ENCODE measurements at regions not wholly inside any gene's neighbourhood (a gene's known extent, or its start where the extent isn't known, plus 50 kb on each side); places are given as distances from the start of the nearest gene placed in this dataset.

- no peak for DNase-seq
Measured at GRCh38 chr1:55369474-55369873, 154.3 kb upstream of the USP24 start.

GRCh38 chr1:55368698-55369097 is 153.5 kb upstream of the USP24 start:
- DNase-seq = no peak

GRCh38 chr1:55367273-55367672 is 152.1 kb upstream of the USP24 start:
- DNase-seq = no peak

GRCh38 chr1:55364216-55364615 is 149.1 kb upstream of the USP24 start:
- no peak for DNase-seq

GRCh38 chr1:55363268-55363667 is 148.1 kb upstream of the USP24 start:
- no peak for DNase-seq

GRCh38 chr1:55362558-55362957 is 147.4 kb upstream of the USP24 start:
- DNase-seq = no peak

GRCh38 chr1:55359611-55360010 is 144.4 kb upstream of the USP24 start:
- DNase-seq = no peak

- no peak for DNase-seq
Measured at GRCh38 chr1:55358581-55358980, 143.4 kb upstream of the USP24 start.

- DNase-seq = no peak
Measured at GRCh38 chr1:55355549-55355948, 140.4 kb upstream of the USP24 start.

- no peak for DNase-seq
Measured at GRCh38 chr1:55353707-55354620, 138.8 kb upstream of the USP24 start.

- DNase-seq = no peak
Measured at GRCh38 chr1:55352811-55353180, 137.6 kb upstream of the USP24 start.

GRCh38 chr1:55352080-55352810 is 137.1 kb upstream of the USP24 start:
- no peak for DNase-seq

- DNase-seq = no peak
Measured at GRCh38 chr1:55348356-55348755, 133.2 kb upstream of the USP24 start.

- DNase-seq = no peak
Measured at GRCh38 chr1:55347866-55348265, 132.7 kb upstream of the USP24 start.

GRCh38 chr1:55347041-55347440 is 131.9 kb upstream of the USP24 start:
- DNase-seq = no peak

GRCh38 chr1:55346586-55346985 is 131.4 kb upstream of the USP24 start:
- no peak for DNase-seq

GRCh38 chr1:55339681-55340080 is 124.5 kb upstream of the USP24 start:
- DNase-seq = no peak

GRCh38 chr1:55338448-55338820 is 123.3 kb upstream of the USP24 start:
- peak; percentile 6 for DNase-seq

GRCh38 chr1:55337801-55338447 is 122.8 kb upstream of the USP24 start:
- DNase-seq = peak; percentile 19

GRCh38 chr1:55334797-55335196 is 119.6 kb upstream of the USP24 start:
- DNase-seq = no peak

- no peak for DNase-seq
Measured at GRCh38 chr1:55334160-55334559, 119.0 kb upstream of the USP24 start.

- DNase-seq = no peak
Measured at GRCh38 chr1:55333461-55333860, 118.3 kb upstream of the USP24 start.

- no peak for DNase-seq
Measured at GRCh38 chr1:55331351-55331750, 116.2 kb upstream of the USP24 start.
